Glutamatergic neuron (in vitro differentiated cells): ENCODE measurements at regions not wholly inside any gene's neighbourhood (a gene's known extent, or its start where the extent isn't known, plus 50 kb on each side); places are given as distances from the start of the nearest gene placed in this dataset.

ENCODE experiments used
- DNase-seq: peaks from one replicate; pipeline ENCODE4 v3.0.0; 2022
- H3K27ac Mint-ChIP-seq: one replicate; pipeline ENCODE4 v1.8.0; 2020; ENCODE audit warnings: mild to moderate bottlenecking, mixed read lengths, inconsistent platforms; ENCODE audit not compliant: unreplicated experiment
- H3K27me3 Mint-ChIP-seq: one replicate; pipeline ENCODE4 v1.8.0; 2020; ENCODE audit warnings: mild to moderate bottlenecking, moderate library complexity, mixed read lengths, inconsistent platforms; ENCODE audit not compliant: unreplicated experiment
- H3K36me3 Mint-ChIP-seq: one replicate; pipeline ENCODE4 v1.8.0; 2020; ENCODE audit warnings: mild to moderate bottlenecking, mixed read lengths, inconsistent platforms; ENCODE audit not compliant: unreplicated experiment
- H3K4me1 Mint-ChIP-seq: one replicate; pipeline ENCODE4 v1.8.0; 2020; ENCODE audit warnings: mild to moderate bottlenecking, low read depth, mixed read lengths, inconsistent platforms; ENCODE audit not compliant: unreplicated experiment
- H3K4me3 Mint-ChIP-seq: one replicate; pipeline ENCODE4 v1.8.0; 2020; ENCODE audit warnings: mild to moderate bottlenecking, mixed read lengths, inconsistent platforms; ENCODE audit not compliant: unreplicated experiment
- H3K9me3 Mint-ChIP-seq: one replicate; pipeline ENCODE4 v1.8.0; 2020; ENCODE audit warnings: mild to moderate bottlenecking, moderate library complexity, mixed read lengths, inconsistent platforms; ENCODE audit not compliant: unreplicated experiment
- TF ChIP-seq, protein P1 (sequence below): fragments of 200-600 bp; sonication (generic); IDR thresholded peaks from one replicate; pipeline ENCODE4 v1.5.0; 2021; ENCODE audit not compliant: partially characterized antibody, unreplicated experiment

DNA sequence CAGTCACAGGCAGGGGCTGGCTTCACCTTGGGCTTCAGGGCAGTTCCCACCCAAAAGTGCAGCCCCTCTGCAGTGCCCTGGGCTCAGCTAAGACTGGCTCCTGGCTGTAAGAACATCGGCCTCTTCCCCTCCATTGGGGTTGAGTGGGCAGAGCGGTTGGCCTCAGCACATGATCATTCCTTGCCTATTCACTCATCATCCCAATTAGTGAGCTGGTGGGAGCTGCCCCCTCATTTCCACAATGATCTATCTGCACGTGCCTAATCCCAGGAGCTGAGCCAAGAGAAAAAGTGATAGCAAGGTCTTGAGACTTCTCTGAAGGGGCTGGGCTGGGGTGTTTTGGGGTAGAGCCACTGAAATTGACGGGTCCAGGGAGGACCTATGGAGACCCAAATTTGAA lies 133.6 kb downstream of the SYF2 start:
- peaks cover 14% of the 10 kb centered on the region for H3K9me3 Mint-ChIP-seq
- H3K27ac Mint-ChIP-seq: peak overlapping the region; percentile 92
- peaks cover 5% of the 10 kb centered on the region for H3K36me3 Mint-ChIP-seq
- TF ChIP-seq, protein P1, sequence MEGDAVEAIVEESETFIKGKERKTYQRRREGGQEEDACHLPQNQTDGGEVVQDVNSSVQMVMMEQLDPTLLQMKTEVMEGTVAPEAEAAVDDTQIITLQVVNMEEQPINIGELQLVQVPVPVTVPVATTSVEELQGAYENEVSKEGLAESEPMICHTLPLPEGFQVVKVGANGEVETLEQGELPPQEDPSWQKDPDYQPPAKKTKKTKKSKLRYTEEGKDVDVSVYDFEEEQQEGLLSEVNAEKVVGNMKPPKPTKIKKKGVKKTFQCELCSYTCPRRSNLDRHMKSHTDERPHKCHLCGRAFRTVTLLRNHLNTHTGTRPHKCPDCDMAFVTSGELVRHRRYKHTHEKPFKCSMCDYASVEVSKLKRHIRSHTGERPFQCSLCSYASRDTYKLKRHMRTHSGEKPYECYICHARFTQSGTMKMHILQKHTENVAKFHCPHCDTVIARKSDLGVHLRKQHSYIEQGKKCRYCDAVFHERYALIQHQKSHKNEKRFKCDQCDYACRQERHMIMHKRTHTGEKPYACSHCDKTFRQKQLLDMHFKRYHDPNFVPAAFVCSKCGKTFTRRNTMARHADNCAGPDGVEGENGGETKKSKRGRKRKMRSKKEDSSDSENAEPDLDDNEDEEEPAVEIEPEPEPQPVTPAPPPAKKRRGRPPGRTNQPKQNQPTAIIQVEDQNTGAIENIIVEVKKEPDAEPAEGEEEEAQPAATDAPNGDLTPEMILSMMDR: no peak
- H3K4me1 Mint-ChIP-seq: peaks cover 35% of the 10 kb centered on the region
- DNase-seq: no peak
- peaks cover 11% of the 10 kb centered on the region for H3K27me3 Mint-ChIP-seq
- peak overlapping the region; percentile 44 for H3K4me3 Mint-ChIP-seq

DNA sequence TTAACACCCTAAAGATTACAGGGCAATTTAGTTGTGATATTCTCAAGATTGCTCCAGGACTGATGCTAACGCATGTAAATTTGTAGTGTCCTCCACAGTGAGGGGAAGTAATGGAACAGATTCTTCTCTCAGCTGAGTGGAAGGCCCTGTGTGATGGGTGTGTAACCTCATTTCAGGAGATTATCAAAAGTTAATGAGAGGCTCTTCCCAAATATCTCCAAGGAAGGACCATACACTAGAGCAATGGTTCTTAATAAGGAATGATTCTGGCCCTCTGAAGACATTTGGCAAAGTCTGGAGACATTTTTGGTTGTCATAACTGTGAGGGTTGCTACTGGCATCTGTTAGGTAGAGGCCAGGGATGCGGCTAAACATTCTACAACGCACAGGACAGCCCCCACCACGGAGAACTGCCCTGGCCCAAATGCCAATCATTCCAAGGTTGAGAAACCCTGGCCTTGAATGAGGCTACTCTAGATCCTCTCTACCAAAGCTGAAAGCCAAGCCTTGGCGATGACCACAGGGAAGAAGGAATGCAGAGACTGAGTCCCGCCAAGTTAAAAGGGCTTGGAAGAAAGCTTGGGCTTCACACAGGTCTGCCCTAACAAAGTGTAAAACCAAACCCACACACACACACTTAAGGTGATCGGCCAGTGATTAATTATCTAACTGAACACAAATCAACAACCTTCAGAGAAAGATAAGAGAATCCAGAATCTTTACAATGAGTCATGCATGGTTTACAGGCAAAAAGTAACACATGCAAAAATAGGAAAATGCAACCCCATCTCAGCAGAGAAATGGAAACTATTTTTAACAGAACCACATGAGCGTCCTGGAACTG lies 135.8 kb downstream of the SYF2 start:
- H3K27me3 Mint-ChIP-seq: peaks cover 15% of the 10 kb centered on the region
- H3K4me1 Mint-ChIP-seq: peaks cover 39% of the 10 kb centered on the region
- DNase-seq: no peak
- no peak overlapping the region for H3K4me3 Mint-ChIP-seq
- TF ChIP-seq, protein P1: no peak
- H3K27ac Mint-ChIP-seq: no peak overlapping the region
- H3K9me3 Mint-ChIP-seq: peaks cover 12% of the 10 kb centered on the region
- H3K36me3 Mint-ChIP-seq: peaks cover 5% of the 10 kb centered on the region

DNA sequence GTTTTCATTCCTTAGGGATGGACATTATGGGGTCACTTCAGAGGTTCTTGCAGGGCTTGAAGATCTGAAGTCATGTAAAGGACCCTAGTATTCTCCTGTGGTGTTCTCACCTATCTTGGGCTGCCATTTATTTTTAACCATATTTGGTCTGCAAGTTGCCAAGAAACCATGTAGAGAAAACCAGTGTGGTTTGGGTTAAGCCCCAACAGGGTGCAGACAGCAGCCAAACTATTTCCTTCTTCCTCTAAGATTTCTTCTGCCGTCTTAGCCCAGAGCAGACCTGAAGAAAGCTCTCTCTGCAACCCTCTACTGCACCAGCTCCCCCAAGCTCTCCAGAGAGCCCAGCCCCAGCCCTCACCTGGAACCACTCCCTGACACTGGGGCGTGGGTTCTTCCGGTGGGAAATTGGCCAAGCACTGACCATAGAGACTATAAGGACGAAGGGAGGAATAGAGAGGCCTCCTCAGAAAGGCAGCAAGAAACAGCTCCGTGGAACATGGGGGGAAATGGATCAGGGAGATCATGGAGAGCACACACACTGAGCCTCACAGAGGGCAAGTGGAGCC lies 136.6 kb downstream of the SYF2 start:
- Mint-ChIP-seq H3K4me3 (no peak overlapping the region), H3K27me3 (peaks cover 15% of the 10 kb centered on the region), H3K27ac (no peak overlapping the region), H3K36me3 (peaks cover 5% of the 10 kb centered on the region), H3K4me1 (peaks cover 41% of the 10 kb centered on the region), H3K9me3 (peaks cover 13% of the 10 kb centered on the region)
- DNase-seq: no peak
- TF ChIP-seq, protein P1: no peak

DNA sequence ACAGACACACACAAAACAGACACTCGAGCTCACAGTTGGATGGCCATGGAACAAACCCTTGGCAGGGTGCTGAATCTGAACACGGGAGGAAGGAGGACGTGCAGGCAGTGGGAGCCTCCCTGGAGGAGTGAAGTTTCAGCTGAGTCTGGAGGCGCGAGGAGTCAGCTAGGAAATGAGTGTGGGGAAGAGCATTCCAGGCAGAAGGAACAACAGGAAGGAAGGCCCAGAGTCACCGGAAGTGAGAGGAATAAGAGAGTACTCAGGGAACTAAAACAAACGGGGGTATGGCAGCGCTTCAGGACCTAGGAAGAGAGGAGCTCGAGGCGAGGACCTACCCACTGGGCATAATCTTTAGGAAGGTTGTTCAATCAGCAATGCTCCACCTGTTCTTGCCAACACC lies 137.3 kb downstream of the SYF2 start:
- H3K9me3 Mint-ChIP-seq: peaks cover 13% of the 10 kb centered on the region
- peaks cover 15% of the 10 kb centered on the region for H3K27me3 Mint-ChIP-seq
- peaks cover 5% of the 10 kb centered on the region for H3K36me3 Mint-ChIP-seq
- no peak overlapping the region for H3K27ac Mint-ChIP-seq
- peaks cover 41% of the 10 kb centered on the region for H3K4me1 Mint-ChIP-seq
- DNase-seq: no peak
- no peak overlapping the region for H3K4me3 Mint-ChIP-seq
- TF ChIP-seq, protein P1: no peak

DNA sequence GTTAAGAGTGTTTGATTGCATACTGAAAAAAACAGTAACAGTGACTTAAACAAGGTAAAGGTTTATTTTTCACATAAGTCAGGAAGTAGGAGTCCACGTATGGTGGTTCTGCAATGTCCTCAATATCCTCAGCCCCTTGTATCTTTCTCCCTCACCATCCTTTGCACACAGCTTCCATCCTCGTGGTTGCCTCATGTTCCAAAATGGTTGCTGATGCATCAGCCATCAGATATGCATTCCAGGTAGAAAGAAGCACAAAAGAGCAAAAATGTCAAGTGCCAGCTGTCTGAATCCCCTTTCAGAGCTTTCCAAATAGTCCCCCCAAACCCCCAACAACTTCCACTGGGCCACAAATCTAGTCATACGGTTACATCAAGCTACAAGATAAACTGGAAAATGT lies 138.1 kb downstream of the SYF2 start:
- Mint-ChIP-seq H3K4me1 (peaks cover 35% of the 10 kb centered on the region), H3K36me3 (peaks cover 5% of the 10 kb centered on the region)
- DNase-seq: no peak

More for the DNA sequence above, 138.1 kb downstream of the SYF2 start:
- H3K9me3 Mint-ChIP-seq: peaks cover 10% of the 10 kb centered on the region
- TF ChIP-seq, protein P1: no peak
- H3K27ac Mint-ChIP-seq: no peak overlapping the region
- peaks cover 11% of the 10 kb centered on the region for H3K27me3 Mint-ChIP-seq
- H3K4me3 Mint-ChIP-seq: no peak overlapping the region
